ENCODE measurements at regions not wholly inside any gene's neighbourhood (a gene's known extent, or its start where the extent isn't known, plus 50 kb on each side); places are given as distances from the start of the nearest gene placed in this dataset.

- WGBS, result 95% methylated on average over 5 of the region's 5 CpGs
- intact Hi-C loops (cut with DNase I), result no loop called here
- Histone ChIP-seq H3K36me3 (no peaks in the 10 kb centered on the region), H3K4me1 (replicated peaks) (no peaks in the 10 kb centered on the region), H3K27me3 (replicated peaks; ENCODE audit: insufficient read depth) (no peaks in the 10 kb centered on the region), H3K9me3 (no peaks in the 10 kb centered on the region), H3K4me3 (no peak overlapping the region), H3K27ac (no peak overlapping the region)
- TF ChIP-seq CTCF (IDR thresholded peaks at IDR 0.05), result no peak
- no peak for TF ChIP-seq POLR2AphosphoS5 (IDR thresholded peaks at IDR 0.05)
- no peak for TF ChIP-seq POLR2A (IDR thresholded peaks at IDR 0.05)
- DNase-seq (ENCODE audit: low spot score), result no peak
Measured at GRCh38 chr3:181956122-181956521, 244.4 kb downstream of the SOX2 start.

DNA sequence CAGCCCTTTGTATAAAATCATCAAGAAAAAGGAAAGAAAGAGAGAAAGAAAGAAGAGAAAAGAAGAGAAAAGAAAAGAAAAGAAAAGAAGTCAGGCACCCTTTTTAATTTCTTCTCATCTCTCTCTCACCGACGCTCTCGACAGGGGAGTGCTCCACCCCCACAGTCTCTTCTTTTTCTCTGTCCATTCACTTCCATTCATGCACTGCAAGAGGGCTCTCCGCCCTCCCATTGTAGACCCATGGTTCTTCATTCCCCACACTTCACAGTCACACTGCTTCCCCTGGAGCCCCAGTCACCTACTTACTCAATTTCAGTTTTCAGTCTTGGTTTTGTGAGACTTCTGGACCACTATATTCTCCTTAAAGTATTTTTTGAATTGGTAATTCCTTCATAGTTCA, 254.7 kb downstream of the SOX2 start:
- H3K9me3 ChIP-seq, result no peaks in the 10 kb centered on the region
- H3K36me3 ChIP-seq, result no peaks in the 10 kb centered on the region
- no peak overlapping the region for H3K27ac ChIP-seq
- TF ChIP-seq POLR2A (IDR thresholded peaks at IDR 0.05), result no peak
- TF ChIP-seq CTCF (IDR thresholded peaks at IDR 0.05), result no peak
- no peak for TF ChIP-seq POLR2AphosphoS5 (IDR thresholded peaks at IDR 0.05)
- no peak for DNase-seq (ENCODE audit: low spot score)
- H3K4me3 ChIP-seq, result no peak overlapping the region
- H3K27me3 ChIP-seq (replicated peaks; ENCODE audit: insufficient read depth), result no peaks in the 10 kb centered on the region
- 61% methylated on average over 4 of the region's 4 CpGs for WGBS
- intact Hi-C loops (cut with DNase I), result no loop called here
- no peaks in the 10 kb centered on the region for H3K4me1 ChIP-seq (replicated peaks)

GRCh38 chr3:181969925-181970324, 258.2 kb downstream of the SOX2 start:
- H3K27ac ChIP-seq, result no peak overlapping the region
- no peaks in the 10 kb centered on the region for H3K9me3 ChIP-seq
- H3K36me3 ChIP-seq, result no peaks in the 10 kb centered on the region
- 90% methylated on average over 3 of the region's 3 CpGs for WGBS
- no peak for TF ChIP-seq POLR2A (IDR thresholded peaks at IDR 0.05)
- no peaks in the 10 kb centered on the region for H3K4me1 ChIP-seq (replicated peaks)
- no peaks in the 10 kb centered on the region for H3K27me3 ChIP-seq (replicated peaks; ENCODE audit: insufficient read depth)
- no peak for DNase-seq (ENCODE audit: low spot score)
- H3K4me3 ChIP-seq, result no peak overlapping the region
- intact Hi-C loops (cut with DNase I), result no loop called here

GRCh38 chr3:181971424-181971823, 259.7 kb downstream of the SOX2 start:
- H3K9me3 ChIP-seq, result no peaks in the 10 kb centered on the region
- TF ChIP-seq POLR2AphosphoS5 (IDR thresholded peaks at IDR 0.05) (no peak), CTCF (IDR thresholded peaks at IDR 0.05) (no peak), POLR2A (IDR thresholded peaks at IDR 0.05) (no peak)
- 76% methylated on average over 2 of the region's 2 CpGs for WGBS

DNA sequence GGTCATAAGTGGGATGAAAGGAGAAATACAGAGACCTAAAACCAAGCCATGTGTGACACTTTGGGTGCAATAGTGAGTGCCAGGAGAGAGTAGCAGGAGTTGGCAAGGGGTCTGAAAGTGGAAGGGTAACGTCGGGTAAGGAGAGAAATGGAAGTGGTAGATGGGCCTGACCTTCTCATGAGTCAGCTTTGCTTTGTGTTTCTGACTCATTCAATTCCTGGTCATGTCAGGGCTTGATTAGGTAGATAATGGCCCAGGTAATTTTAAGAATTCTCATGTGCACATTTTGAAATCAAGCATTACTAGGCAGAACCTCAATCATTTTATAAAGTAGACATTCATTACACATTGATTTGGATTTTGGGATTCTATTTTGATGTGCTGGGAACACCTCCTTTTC, 262.5 kb downstream of the SOX2 start:
- no peaks in the 10 kb centered on the region for H3K4me1 ChIP-seq (replicated peaks)
- intact Hi-C loops (cut with DNase I), result no loop called here
- no peaks in the 10 kb centered on the region for H3K27me3 ChIP-seq (replicated peaks; ENCODE audit: insufficient read depth)
- TF ChIP-seq POLR2AphosphoS5 (IDR thresholded peaks at IDR 0.05) (no peak), CTCF (IDR thresholded peaks at IDR 0.05) (no peak), POLR2A (IDR thresholded peaks at IDR 0.05) (no peak)
- no peak overlapping the region for H3K27ac ChIP-seq
- peak; percentile 5 for DNase-seq (ENCODE audit: low spot score)
- WGBS, result 38% methylated on average over 2 of the region's 2 CpGs
- no peaks in the 10 kb centered on the region for H3K9me3 ChIP-seq
- no peak overlapping the region for H3K4me3 ChIP-seq
- H3K36me3 ChIP-seq, result no peaks in the 10 kb centered on the region

More at GRCh38 chr3:181971424-181971823, 259.7 kb downstream of the SOX2 start:
- intact Hi-C loops (cut with DNase I), result no loop called here
- Histone ChIP-seq H3K36me3 (no peaks in the 10 kb centered on the region), H3K27ac (no peak overlapping the region), H3K4me1 (replicated peaks) (no peaks in the 10 kb centered on the region), H3K4me3 (no peak overlapping the region), H3K27me3 (replicated peaks; ENCODE audit: insufficient read depth) (no peaks in the 10 kb centered on the region)
- no peak for DNase-seq (ENCODE audit: low spot score)

All from prostate gland (tissue), 2 donors.